ENCODE measurements at regions not wholly inside any gene's neighbourhood (a gene's known extent, or its start where the extent isn't known, plus 50 kb on each side); places are given as distances from the start of the nearest gene placed in this dataset.

GRCh38 chr4:113822555-113823290 lies 61.2 kb upstream of the CAMK2D start:
- DNase-seq = no peak
- Histone ChIP-seq H2BK15ac (replicated peaks; ENCODE audit: low read depth) (no peak overlapping the region), H3K4me1 (ENCODE audit: control insufficient read depth, low read depth, low read length) (no peaks in the 10 kb centered on the region), H3K4ac (ENCODE audit: low read depth, low read length) (no peak overlapping the region), H3K56ac (ENCODE audit: low read length) (no peak overlapping the region), H3K4me3 (ENCODE audit: low read length) (no peak overlapping the region), H2BK120ac (ENCODE audit: low read depth, low read length) (no peak overlapping the region), H3K18ac (ENCODE audit: low read length) (no peak overlapping the region), H3K27ac (ENCODE audit: low read depth, low read length) (no peak overlapping the region), H3K79me1 (ENCODE audit: low read length) (no peaks in the 10 kb centered on the region), H2BK5ac (ENCODE audit: low read length) (no peak overlapping the region), H3K9ac (ENCODE audit: low read length) (no peak overlapping the region), H3K36me3 (ENCODE audit: control insufficient read depth, insufficient read depth, low read length) (no peaks in the 10 kb centered on the region), H4K8ac (ENCODE audit: low read depth, low read length) (no peak overlapping the region), H3K23ac (ENCODE audit: low read length) (no peak overlapping the region), H3K79me2 (ENCODE audit: control insufficient read depth, insufficient read depth, low read length) (no peaks in the 10 kb centered on the region), H3K4me2 (ENCODE audit: low read length) (no peak overlapping the region), H3K27me3 (ENCODE audit: insufficient read depth, low read length, poor library complexity) (no peaks in the 10 kb centered on the region), H2AK5ac (ENCODE audit: low read length) (no peak overlapping the region), H4K5ac (ENCODE audit: low read length) (no peak overlapping the region)
- WGBS (ENCODE audit: extremely low coverage, insufficient coverage, low lambda C conversion rate) = no CpG with 5 or more reads among the region's 1 CpG

- no peaks in the 10 kb centered on the region for H3K4me1 ChIP-seq (ENCODE audit: control insufficient read depth, low read depth, low read length)
- no peak for DNase-seq
These were observed 60.3 kb upstream of the CAMK2D start for GRCh38 chr4:113821856-113822255.

GRCh38 chr4:113820108-113820507 lies 58.6 kb upstream of the CAMK2D start:
- H3K56ac ChIP-seq (ENCODE audit: low read length) = no peak overlapping the region
- no peak overlapping the region for H2AK5ac ChIP-seq (ENCODE audit: low read length)
- H3K27ac ChIP-seq (ENCODE audit: low read depth, low read length) = no peak overlapping the region
- H4K5ac ChIP-seq (ENCODE audit: low read length) = no peak overlapping the region
- no peak overlapping the region for H3K9ac ChIP-seq (ENCODE audit: low read length)
- no peak overlapping the region for H2BK15ac ChIP-seq (replicated peaks; ENCODE audit: low read depth)
- H3K23ac ChIP-seq (ENCODE audit: low read length) = no peak overlapping the region
- H3K36me3 ChIP-seq (ENCODE audit: control insufficient read depth, insufficient read depth, low read length) = no peaks in the 10 kb centered on the region
- no peak for DNase-seq
- no peak overlapping the region for H2BK5ac ChIP-seq (ENCODE audit: low read length)
- no peak overlapping the region for H3K4me3 ChIP-seq (ENCODE audit: low read length)
- no peaks in the 10 kb centered on the region for H3K27me3 ChIP-seq (ENCODE audit: insufficient read depth, low read length, poor library complexity)
- no peak overlapping the region for H2BK120ac ChIP-seq (ENCODE audit: low read depth, low read length)
- H3K4me1 ChIP-seq (ENCODE audit: control insufficient read depth, low read depth, low read length) = no peaks in the 10 kb centered on the region
- H4K8ac ChIP-seq (ENCODE audit: low read depth, low read length) = no peak overlapping the region
- no peak overlapping the region for H3K4ac ChIP-seq (ENCODE audit: low read depth, low read length)
- H3K18ac ChIP-seq (ENCODE audit: low read length) = no peak overlapping the region
- H3K79me1 ChIP-seq (ENCODE audit: low read length) = no peaks in the 10 kb centered on the region
- no CpG with 5 or more reads among the region's 3 CpGs for WGBS (ENCODE audit: extremely low coverage, insufficient coverage, low lambda C conversion rate)
- no peak overlapping the region for H3K4me2 ChIP-seq (ENCODE audit: low read length)
- no peaks in the 10 kb centered on the region for H3K79me2 ChIP-seq (ENCODE audit: control insufficient read depth, insufficient read depth, low read length)

More at GRCh38 chr4:113821856-113822255, 60.3 kb upstream of the CAMK2D start:
- Histone ChIP-seq H3K79me2 (ENCODE audit: control insufficient read depth, insufficient read depth, low read length) (no peaks in the 10 kb centered on the region), H2BK15ac (replicated peaks; ENCODE audit: low read depth) (no peak overlapping the region), H3K4me2 (ENCODE audit: low read length) (no peak overlapping the region), H4K5ac (ENCODE audit: low read length) (no peak overlapping the region), H3K9ac (ENCODE audit: low read length) (no peak overlapping the region), H4K8ac (ENCODE audit: low read depth, low read length) (no peak overlapping the region), H2AK5ac (ENCODE audit: low read length) (no peak overlapping the region), H2BK5ac (ENCODE audit: low read length) (no peak overlapping the region), H3K79me1 (ENCODE audit: low read length) (no peaks in the 10 kb centered on the region), H3K23ac (ENCODE audit: low read length) (no peak overlapping the region), H3K27me3 (ENCODE audit: insufficient read depth, low read length, poor library complexity) (no peaks in the 10 kb centered on the region), H3K18ac (ENCODE audit: low read length) (no peak overlapping the region), H2BK120ac (ENCODE audit: low read depth, low read length) (no peak overlapping the region), H3K27ac (ENCODE audit: low read depth, low read length) (no peak overlapping the region), H3K56ac (ENCODE audit: low read length) (no peak overlapping the region), H3K4ac (ENCODE audit: low read depth, low read length) (no peak overlapping the region), H3K4me3 (ENCODE audit: low read length) (no peak overlapping the region), H3K36me3 (ENCODE audit: control insufficient read depth, insufficient read depth, low read length) (no peaks in the 10 kb centered on the region)
- no CpG with 5 or more reads among the region's 2 CpGs for WGBS (ENCODE audit: extremely low coverage, insufficient coverage, low lambda C conversion rate)

GRCh38 chr4:113815826-113816225 lies 54.3 kb upstream of the CAMK2D start:
- H4K5ac ChIP-seq (ENCODE audit: low read length) = no peak overlapping the region
- no peaks in the 10 kb centered on the region for H3K4me1 ChIP-seq (ENCODE audit: control insufficient read depth, low read depth, low read length)
- no peaks in the 10 kb centered on the region for H3K79me2 ChIP-seq (ENCODE audit: control insufficient read depth, insufficient read depth, low read length)
- no peaks in the 10 kb centered on the region for H3K36me3 ChIP-seq (ENCODE audit: control insufficient read depth, insufficient read depth, low read length)
- no peak overlapping the region for H2BK120ac ChIP-seq (ENCODE audit: low read depth, low read length)
- no peak overlapping the region for H3K4me3 ChIP-seq (ENCODE audit: low read length)
- no peak overlapping the region for H2AK5ac ChIP-seq (ENCODE audit: low read length)
- H3K56ac ChIP-seq (ENCODE audit: low read length) = no peak overlapping the region
- no peak overlapping the region for H2BK5ac ChIP-seq (ENCODE audit: low read length)
- H2BK15ac ChIP-seq (replicated peaks; ENCODE audit: low read depth) = no peak overlapping the region
- H3K27ac ChIP-seq (ENCODE audit: low read depth, low read length) = no peak overlapping the region
- DNase-seq = no peak
- no peak overlapping the region for H3K9ac ChIP-seq (ENCODE audit: low read length)
- H3K18ac ChIP-seq (ENCODE audit: low read length) = no peak overlapping the region
- no peaks in the 10 kb centered on the region for H3K27me3 ChIP-seq (ENCODE audit: insufficient read depth, low read length, poor library complexity)
- H3K4ac ChIP-seq (ENCODE audit: low read depth, low read length) = no peak overlapping the region
- no peaks in the 10 kb centered on the region for H3K79me1 ChIP-seq (ENCODE audit: low read length)
- H3K23ac ChIP-seq (ENCODE audit: low read length) = no peak overlapping the region
- no peak overlapping the region for H3K4me2 ChIP-seq (ENCODE audit: low read length)
- WGBS (ENCODE audit: extremely low coverage, insufficient coverage, low lambda C conversion rate) = no CpG with 5 or more reads among the region's 2 CpGs
- H4K8ac ChIP-seq (ENCODE audit: low read depth, low read length) = no peak overlapping the region

GRCh38 chr4:113811359-113811758 lies 49.8 kb upstream of the CAMK2D start:
- Histone ChIP-seq H2AK5ac (ENCODE audit: low read length) (no peak overlapping the region), H3K23ac (ENCODE audit: low read length) (no peak overlapping the region), H2BK15ac (replicated peaks; ENCODE audit: low read depth) (no peak overlapping the region), H3K27ac (ENCODE audit: low read depth, low read length) (no peak overlapping the region), H3K4me2 (ENCODE audit: low read length) (no peak overlapping the region), H3K27me3 (ENCODE audit: insufficient read depth, low read length, poor library complexity) (no peaks in the 10 kb centered on the region), H3K9ac (ENCODE audit: low read length) (no peak overlapping the region), H3K4me1 (ENCODE audit: control insufficient read depth, low read depth, low read length) (no peaks in the 10 kb centered on the region), H3K4ac (ENCODE audit: low read depth, low read length) (no peak overlapping the region), H3K79me1 (ENCODE audit: low read length) (no peaks in the 10 kb centered on the region), H3K4me3 (ENCODE audit: low read length) (no peak overlapping the region), H3K36me3 (ENCODE audit: control insufficient read depth, insufficient read depth, low read length) (no peaks in the 10 kb centered on the region), H3K56ac (ENCODE audit: low read length) (no peak overlapping the region), H3K79me2 (ENCODE audit: control insufficient read depth, insufficient read depth, low read length) (no peaks in the 10 kb centered on the region), H2BK120ac (ENCODE audit: low read depth, low read length) (no peak overlapping the region), H3K18ac (ENCODE audit: low read length) (no peak overlapping the region), H2BK5ac (ENCODE audit: low read length) (no peak overlapping the region), H4K5ac (ENCODE audit: low read length) (no peak overlapping the region), H4K8ac (ENCODE audit: low read depth, low read length) (no peak overlapping the region)
- no peak for DNase-seq
